ENCODE measurements at regions not wholly inside any gene's neighbourhood (a gene's known extent, or its start where the extent isn't known, plus 50 kb on each side); places are given as distances from the start of the nearest gene placed in this dataset.

GRCh38 chr12:124456133-124456651 lies 111.2 kb downstream of the NCOR2 start:
- Mint-ChIP-seq H3K4me3 (peak overlapping the region; percentile 55 to 79), H3K4me1 (peaks cover 53% of the 10 kb centered on the region), H3K36me3 (peaks cover 57 to 69% of the 10 kb centered on the region in 2 donors), H3K27ac (peak overlapping the region; percentile 30 to 94 (median 69)), H3K9me3 (peaks cover 4 to 16% (median 14%) of the 10 kb centered on the region in 7 donors), H3K27me3 (ENCODE audit: low read depth in 3 of 3) (peaks cover 2 to 5% (median 5%) of the 10 kb centered on the region in 3 donors)
- H3K9ac ChIP-seq (ENCODE audit: insufficient read depth, low read length, poor library complexity, severe bottlenecking), result no peak overlapping the region
- peaks cover 58% of the 10 kb centered on the region for H3K79me2 ChIP-seq (ENCODE audit: insufficient read depth, low read length)
- H3K4me3 ChIP-seq (replicated peaks in 1 of 3; ENCODE audit: low read depth in 2 of 3, low read length in 3 of 3), result peak overlapping the region in 2 of 3 experiments; percentile 20 to 69
- TF ChIP-seq CTCF (IDR thresholded peaks at IDR 0.05), result no peak
- H3K27me3 ChIP-seq (ENCODE audit: control insufficient read depth in 2 of 2, insufficient read depth in 2 of 2, low read length in 2 of 2), result no peaks in the 10 kb centered on the region
- H3K27ac ChIP-seq (ENCODE audit: low read depth in 1 of 2, low read length in 2 of 2), result no peak overlapping the region
- H3K4me1 ChIP-seq (ENCODE audit: control insufficient read depth in 1 of 2, insufficient read depth in 2 of 2, low read length in 2 of 2), result peaks cover 64 to 69% of the 10 kb centered on the region in 2 donors
- H3K4me2 ChIP-seq (replicated peaks; ENCODE audit: extremely low read depth, low read length, poor library complexity, severe bottlenecking), result peak overlapping the region; percentile 76
- peaks cover 66% of the 10 kb centered on the region for H4K20me1 ChIP-seq (ENCODE audit: insufficient read depth, low read length)
- peaks cover 28 to 53% of the 10 kb centered on the region in 2 donors for H3K36me3 ChIP-seq (replicated peaks in 1 of 2; ENCODE audit: control insufficient read depth in 1 of 2, insufficient read depth in 2 of 2, low read length in 2 of 2)
- 98% methylated on average over 6 of the region's 12 CpGs for WGBS (ENCODE audit: insufficient coverage)
- DNase-seq, result no peak
- no peaks in the 10 kb centered on the region for H3K9me3 ChIP-seq (replicated peaks in 1 of 2; ENCODE audit: control insufficient read depth in 1 of 2, insufficient read depth in 1 of 2, low read length in 2 of 2)
- no peak overlapping the region for H2AFZ ChIP-seq (ENCODE audit: insufficient read depth, low read depth, low read length, poor library complexity, severe bottlenecking)
- intact Hi-C loops (cut with micrococcal nuclease), result loop anchor here (5.0 to 10.0 kb wide), 2 partner anchors 61 to 91 kb away; no protein-coding TSS in a partner anchor

- Mint-ChIP-seq H3K9me3 (peaks cover 4 to 15% (median 13%) of the 10 kb centered on the region in 7 donors), H3K4me3 (peak overlapping the region; percentile 62 to 79), H3K4me1 (peaks cover 55% of the 10 kb centered on the region), H3K27me3 (ENCODE audit: low read depth in 3 of 3) (peaks cover 1 to 5% (median 5%) of the 10 kb centered on the region in 3 donors), H3K27ac (peak overlapping the region in 5 of 7 donors; percentile 83 to 95 (median 91)), H3K36me3 (peaks cover 57 to 69% of the 10 kb centered on the region in 2 donors)
- intact Hi-C loops (cut with micrococcal nuclease), result loop anchor here (2.0 to 10.0 kb wide), 3 partner anchors 61 to 319 kb away; no protein-coding TSS in a partner anchor
- Histone ChIP-seq H3K4me3 (replicated peaks in 1 of 3; ENCODE audit: low read depth in 2 of 3, low read length in 3 of 3) (no peak overlapping the region), H3K27ac (ENCODE audit: low read depth in 1 of 2, low read length in 2 of 2) (no peak overlapping the region), H2AFZ (ENCODE audit: insufficient read depth, low read depth, low read length, poor library complexity, severe bottlenecking) (no peak overlapping the region), H4K20me1 (ENCODE audit: insufficient read depth, low read length) (peaks cover 66% of the 10 kb centered on the region), H3K9ac (ENCODE audit: insufficient read depth, low read length, poor library complexity, severe bottlenecking) (no peak overlapping the region), H3K36me3 (replicated peaks in 1 of 2; ENCODE audit: control insufficient read depth in 1 of 2, insufficient read depth in 2 of 2, low read length in 2 of 2) (peaks cover 24 to 53% of the 10 kb centered on the region in 2 donors), H3K27me3 (ENCODE audit: control insufficient read depth in 2 of 2, insufficient read depth in 2 of 2, low read length in 2 of 2) (no peaks in the 10 kb centered on the region), H3K4me1 (ENCODE audit: control insufficient read depth in 1 of 2, insufficient read depth in 2 of 2, low read length in 2 of 2) (peaks cover 64 to 69% of the 10 kb centered on the region in 2 donors), H3K4me2 (replicated peaks; ENCODE audit: extremely low read depth, low read length, poor library complexity, severe bottlenecking) (peak overlapping the region; percentile 76), H3K79me2 (ENCODE audit: insufficient read depth, low read length) (peaks cover 66% of the 10 kb centered on the region), H3K9me3 (replicated peaks in 1 of 2; ENCODE audit: control insufficient read depth in 1 of 2, insufficient read depth in 1 of 2, low read length in 2 of 2) (no peaks in the 10 kb centered on the region)
- no peak for DNase-seq
- TF ChIP-seq CTCF (IDR thresholded peaks at IDR 0.05), result no peak
- 89% methylated on average over 6 of the region's 9 CpGs for WGBS (ENCODE audit: insufficient coverage)
Observed at GRCh38 chr12:124455336-124455735, 112.1 kb downstream of the NCOR2 start.
